C4-2B (cell line): ENCODE measurements at regions not wholly inside any gene's neighbourhood (a gene's known extent, or its start where the extent isn't known, plus 50 kb on each side); places are given as distances from the start of the nearest gene placed in this dataset.

Experiments used
- H3K27ac ChIP-seq: fragments of 450-650 bp; 2 replicates; pipeline ENCODE4 v1.5.1; 2017
- ZFX ChIP-seq: fragments of 450-650 bp; IDR thresholded peaks from 2 replicates; pipeline ENCODE4 v1.6.1; 2017
- TF ChIP-seq, protein P1 (sequence below): fragments of 450-650 bp; conservative IDR thresholded peaks from 2 replicates; pipeline ENCODE4 v1.5.1; 2017; ENCODE audit warnings: mild to moderate bottlenecking

DNA sequence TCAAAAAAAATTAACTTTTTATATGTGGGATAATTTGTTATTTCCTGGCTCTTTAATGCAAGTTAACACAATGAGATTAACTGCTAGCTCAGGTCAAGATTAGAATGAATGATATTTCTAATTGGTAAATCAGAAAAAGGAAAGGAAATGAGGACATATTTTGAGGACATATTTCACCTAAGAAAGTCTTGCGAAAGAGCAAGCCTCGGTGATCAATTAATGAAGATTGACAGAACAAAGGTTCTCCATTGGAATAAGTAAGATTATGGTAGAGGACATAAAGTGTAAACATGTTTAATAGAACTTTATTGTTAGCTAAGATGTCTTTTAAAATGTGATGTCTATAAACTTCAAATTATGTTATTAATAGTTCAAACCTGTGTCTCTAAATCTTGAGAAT lies 1617.8 kb downstream of the KCNT2 start:
- TF ChIP-seq, protein P1, sequence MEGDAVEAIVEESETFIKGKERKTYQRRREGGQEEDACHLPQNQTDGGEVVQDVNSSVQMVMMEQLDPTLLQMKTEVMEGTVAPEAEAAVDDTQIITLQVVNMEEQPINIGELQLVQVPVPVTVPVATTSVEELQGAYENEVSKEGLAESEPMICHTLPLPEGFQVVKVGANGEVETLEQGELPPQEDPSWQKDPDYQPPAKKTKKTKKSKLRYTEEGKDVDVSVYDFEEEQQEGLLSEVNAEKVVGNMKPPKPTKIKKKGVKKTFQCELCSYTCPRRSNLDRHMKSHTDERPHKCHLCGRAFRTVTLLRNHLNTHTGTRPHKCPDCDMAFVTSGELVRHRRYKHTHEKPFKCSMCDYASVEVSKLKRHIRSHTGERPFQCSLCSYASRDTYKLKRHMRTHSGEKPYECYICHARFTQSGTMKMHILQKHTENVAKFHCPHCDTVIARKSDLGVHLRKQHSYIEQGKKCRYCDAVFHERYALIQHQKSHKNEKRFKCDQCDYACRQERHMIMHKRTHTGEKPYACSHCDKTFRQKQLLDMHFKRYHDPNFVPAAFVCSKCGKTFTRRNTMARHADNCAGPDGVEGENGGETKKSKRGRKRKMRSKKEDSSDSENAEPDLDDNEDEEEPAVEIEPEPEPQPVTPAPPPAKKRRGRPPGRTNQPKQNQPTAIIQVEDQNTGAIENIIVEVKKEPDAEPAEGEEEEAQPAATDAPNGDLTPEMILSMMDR, result no peak
- no peak for TF ChIP-seq ZFX
- no peak overlapping the region for H3K27ac ChIP-seq

DNA sequence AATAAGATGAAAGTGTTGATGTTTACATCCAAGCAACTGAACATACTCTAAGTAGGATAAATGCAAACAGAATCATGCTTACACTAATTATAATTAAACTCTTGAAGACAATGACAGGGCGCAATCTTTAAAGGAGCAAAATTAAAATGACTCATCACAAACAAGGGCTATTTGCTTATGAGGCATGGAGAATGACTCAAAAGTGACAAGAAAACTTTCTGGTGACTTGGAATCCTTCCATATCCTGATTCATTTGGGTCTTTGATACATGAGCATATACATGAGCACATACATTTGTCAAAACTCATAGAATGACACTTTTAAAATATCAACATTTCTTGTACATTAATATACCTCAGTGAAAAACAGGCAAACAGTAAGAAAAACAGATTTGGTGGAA lies 1632.3 kb downstream of the KCNT2 start:
- H3K27ac ChIP-seq, result no peak overlapping the region
- no peak for TF ChIP-seq ZFX
- TF ChIP-seq, protein P1, result no peak

DNA sequence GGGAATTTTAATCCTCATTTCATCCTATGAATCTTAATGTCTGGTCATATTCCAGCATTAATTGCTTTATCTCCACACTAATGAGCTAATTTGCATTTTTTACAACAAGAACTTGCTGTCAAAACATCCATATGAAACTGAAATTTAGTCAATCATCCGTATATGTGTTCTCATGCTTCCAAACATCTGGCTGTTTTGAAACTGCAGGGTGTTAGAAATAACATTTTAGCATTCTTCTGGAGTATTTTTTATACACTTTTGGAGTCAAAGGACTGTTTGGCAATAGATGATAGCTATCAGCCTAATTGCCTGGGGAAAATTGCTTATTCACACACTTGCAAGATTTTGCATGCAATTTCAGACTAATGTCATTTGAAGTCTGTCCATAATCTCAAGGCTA lies 1639.3 kb downstream of the KCNT2 start:
- no peak overlapping the region for H3K27ac ChIP-seq
- TF ChIP-seq, protein P1, result no peak
- no peak for TF ChIP-seq ZFX

DNA sequence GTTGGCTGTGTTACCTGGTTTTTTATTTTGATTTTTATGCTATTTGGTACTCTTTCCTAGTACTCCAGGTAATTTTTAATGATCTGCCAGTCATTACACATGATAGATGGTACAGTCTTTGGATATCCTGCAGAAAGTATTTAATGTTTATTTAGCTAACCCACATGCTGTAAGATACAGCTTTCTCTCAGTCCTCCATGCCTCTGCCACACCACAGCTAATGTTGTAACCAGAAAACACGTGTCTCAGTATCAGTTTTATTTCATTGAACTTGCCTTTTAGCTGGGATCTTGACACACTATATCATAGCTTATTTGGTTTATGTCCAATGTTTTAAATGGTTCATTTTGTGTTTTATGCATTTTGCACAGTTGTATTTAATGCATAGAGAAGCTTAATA lies 1648.4 kb downstream of the KCNT2 start:
- TF ChIP-seq ZFX, result no peak
- TF ChIP-seq, protein P1, result no peak

DNA sequence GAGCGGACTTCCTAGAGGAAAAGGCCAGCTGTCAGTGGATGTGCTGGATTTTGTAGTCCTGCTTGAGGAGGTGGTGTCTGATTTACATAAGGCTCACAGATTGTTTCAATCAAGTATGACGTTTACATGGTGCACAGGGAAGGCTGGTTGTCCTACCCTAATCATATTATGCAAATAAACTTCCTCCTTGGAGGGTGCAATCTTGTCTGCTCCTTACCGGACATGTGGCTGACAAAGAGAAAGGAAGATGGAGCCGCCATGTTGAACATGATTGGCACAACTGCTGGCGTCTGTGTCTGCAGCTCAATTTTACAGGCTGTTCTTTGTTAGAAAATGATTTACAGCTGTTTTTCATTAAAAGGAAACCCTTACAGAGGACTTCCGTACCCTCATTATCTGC lies 1656.1 kb downstream of the KCNT2 start:
- TF ChIP-seq ZFX, result no peak
- TF ChIP-seq, protein P1, result no peak
- no peak overlapping the region for H3K27ac ChIP-seq

More for the DNA sequence above, 1648.4 kb downstream of the KCNT2 start:
- no peak overlapping the region for H3K27ac ChIP-seq

DNA sequence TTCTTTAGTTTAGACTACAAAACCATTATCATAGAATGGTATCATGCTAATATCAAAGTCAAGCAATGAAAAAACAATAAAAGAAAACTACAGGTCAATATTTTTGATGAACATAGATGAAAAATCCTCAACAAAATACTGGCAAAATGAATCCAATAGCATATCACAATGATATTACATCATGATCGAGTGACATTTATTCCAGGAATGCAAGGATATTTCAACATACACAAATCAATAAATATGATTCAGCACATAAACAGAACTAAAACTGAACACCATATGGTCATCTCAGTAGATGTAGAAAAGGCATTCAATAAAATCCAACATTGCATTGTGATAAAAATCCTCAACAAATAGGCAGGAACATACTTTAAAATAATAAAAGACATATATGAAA lies 1657.7 kb downstream of the KCNT2 start:
- H3K27ac ChIP-seq, result no peak overlapping the region
- no peak for TF ChIP-seq ZFX
- TF ChIP-seq, protein P1, result no peak

DNA sequence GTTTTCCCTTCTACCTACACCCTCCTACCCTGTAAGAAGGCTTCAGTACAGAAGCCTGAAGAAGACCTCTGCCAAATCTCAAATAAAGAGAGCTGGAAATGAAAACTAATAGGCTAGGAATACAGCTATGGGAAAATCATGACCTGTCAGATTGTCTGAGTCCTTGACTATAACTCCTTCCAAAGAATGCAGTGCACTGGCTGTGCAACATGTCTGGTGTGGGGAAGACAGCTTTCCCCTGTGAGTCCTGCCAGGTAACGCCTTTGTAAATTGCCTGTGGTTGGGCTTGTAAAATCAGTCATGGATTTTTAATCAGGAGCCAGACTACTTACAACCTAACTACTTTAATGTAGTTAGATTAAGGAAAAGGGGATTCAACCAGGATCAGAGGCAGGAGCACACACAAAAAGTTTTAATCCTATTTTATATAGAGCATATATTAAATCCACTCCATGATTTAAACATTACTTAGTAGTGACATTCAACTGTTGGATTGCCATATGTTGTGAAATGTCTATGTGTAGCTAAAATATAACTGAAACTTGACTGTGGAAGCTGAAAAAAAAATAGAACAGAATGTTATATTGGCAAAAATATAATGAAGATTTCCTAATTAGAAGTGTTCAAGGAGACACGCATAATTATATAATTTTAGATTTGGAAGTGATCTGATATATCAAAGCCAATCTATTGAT lies 1667.8 kb downstream of the KCNT2 start:
- TF ChIP-seq, protein P1, result no peak
- TF ChIP-seq ZFX, result no peak
- H3K27ac ChIP-seq, result no peak overlapping the region
